ENCODE measurements at regions not wholly inside any gene's neighbourhood (a gene's known extent, or its start where the extent isn't known, plus 50 kb on each side); places are given as distances from the start of the nearest gene placed in this dataset.
"Not testable (repeated sequence)": the region's sequence is repeated elsewhere in the genome, so short reads cannot be mapped to it uniquely, and the experiment has no call there.

DNA sequence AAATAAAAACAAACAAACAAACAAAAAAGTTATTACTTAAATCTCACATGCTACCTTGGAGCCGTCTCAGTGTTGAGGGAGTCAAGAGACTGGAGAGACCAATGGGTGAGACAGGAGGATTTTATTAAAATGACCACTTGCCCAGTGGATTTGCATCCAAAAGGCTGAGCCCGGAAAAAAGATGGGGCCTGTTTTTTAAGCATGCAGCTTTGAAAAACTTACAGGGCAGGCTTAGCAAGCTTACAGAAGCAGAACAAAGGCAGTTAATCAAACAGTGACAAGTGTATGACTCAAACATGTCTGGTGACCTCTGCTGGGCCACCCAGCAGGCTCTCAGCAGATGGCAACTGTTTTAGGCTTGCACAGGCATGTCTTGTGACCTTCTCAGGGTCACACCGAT, 82.5 kb downstream of the POTEH start:
- not testable (repeated sequence) for DNase-seq (ENCODE audit: low read depth in 3 of 3)

DNA sequence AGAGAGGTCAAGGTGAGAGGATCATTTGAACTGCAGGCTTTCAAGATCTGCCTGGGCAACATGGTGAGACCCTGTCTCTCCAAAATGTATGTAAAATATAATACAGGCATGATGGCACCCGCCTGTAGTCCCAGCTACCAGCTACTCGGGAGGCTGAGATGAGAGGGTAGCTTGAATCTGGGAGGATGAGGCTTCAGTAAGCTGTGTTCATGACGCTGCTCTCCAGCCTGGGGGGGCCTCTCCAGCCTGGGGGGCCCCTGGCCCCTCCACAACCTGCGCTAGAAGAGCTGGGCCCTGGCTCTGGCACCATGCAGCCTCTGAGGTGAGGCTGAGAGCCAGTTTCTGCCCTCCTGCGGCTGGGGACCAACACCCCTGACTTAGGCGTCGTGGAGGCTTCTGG, 85.3 kb downstream of the POTEH start:
- not testable (repeated sequence) for DNase-seq (ENCODE audit: low read depth in 3 of 3)

DNA sequence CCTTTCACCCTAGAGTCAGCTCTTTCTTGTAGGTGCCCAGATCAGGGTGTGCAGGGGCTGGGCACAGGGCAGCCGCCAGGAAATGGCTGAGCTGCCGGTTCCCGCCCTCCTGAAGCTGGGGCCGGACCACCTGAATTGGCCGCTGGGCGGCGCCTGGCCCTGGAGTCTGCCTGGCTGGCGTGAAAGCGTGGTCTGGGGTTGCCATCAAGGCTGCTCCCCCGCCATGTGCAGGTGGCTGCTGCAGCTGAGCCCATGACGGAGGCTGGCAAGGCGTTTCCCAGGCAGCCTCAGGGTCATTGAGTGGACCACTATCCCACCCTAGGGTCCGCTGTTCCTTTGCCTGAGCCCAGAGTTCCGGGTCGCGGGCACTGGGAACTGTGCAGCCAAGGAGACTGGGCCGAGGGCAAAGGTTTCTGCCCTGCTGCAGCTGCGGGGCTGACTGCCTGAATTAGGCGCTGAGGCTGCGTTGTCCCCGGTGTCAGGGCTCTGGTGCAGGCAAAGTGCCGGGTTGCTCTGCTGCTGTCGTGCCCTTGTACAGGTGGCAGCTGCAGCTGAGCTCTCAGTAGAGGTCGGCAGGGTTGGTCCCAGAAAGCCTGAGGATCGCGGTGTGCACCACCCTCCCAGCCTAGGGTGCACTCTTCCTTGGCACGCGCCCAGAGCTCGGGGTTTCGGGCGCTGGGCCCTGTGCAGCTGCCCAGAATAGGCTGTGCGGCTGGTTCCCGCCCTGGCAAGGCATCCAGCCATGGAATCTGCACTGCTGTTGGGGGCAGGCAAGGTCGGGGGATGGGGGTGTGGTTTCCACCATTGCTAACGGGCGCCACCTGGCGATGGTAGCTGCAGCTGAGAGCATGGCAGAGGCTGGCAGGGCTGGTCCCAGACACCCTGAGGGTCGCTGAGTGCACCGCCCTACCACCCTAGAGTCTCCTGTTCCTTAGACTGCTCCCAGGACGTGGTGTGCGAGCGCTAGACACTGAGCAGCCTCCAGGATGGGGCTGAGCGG, 86.1 kb downstream of the POTEH start:
- not testable (repeated sequence) for DNase-seq (ENCODE audit: low read depth in 3 of 3)

DNA sequence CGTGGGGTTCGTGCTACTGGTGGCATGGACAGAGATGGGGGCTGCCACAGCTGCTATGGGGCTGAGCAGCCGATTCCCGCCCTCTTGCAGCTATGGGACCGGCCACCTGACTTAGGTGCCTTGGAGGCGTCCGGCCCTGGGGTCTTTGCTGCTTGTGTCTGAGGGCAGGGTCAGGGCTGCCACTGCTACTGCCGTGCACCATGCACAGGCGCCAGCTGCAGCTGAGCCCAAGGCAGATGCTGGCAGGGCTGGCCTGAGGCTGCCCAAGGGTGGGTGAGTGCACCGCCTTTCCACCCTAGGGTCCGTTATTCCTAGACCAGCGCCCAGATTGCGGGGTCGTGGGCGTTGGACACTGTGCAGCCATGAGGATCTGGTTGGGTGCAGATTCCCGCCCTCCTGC, 86.9 kb downstream of the POTEH start:
- not testable (repeated sequence) for DNase-seq (ENCODE audit: low read depth in 3 of 3)

DNA sequence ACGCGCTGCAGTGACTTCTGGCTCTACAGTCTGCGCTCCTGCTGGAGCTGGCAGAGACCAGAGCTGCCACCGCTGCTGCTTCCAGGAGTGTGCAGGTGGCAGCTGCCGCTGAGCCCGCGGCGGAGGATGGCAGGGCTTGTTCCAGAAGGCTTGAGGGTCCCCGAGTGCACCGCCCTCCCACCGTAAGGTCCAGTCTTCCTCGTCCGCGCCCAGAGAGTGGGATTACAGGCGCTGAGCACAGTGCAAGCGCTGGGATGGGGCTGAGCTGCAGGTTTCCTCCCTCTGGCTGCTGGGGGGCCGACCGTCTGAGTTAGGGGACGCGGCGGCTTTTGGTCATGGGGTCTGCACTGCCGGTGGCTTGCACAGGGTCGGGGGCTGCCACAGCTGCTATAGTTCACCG, 87.3 kb downstream of the POTEH start:
- not testable (repeated sequence) for DNase-seq (ENCODE audit: low read depth in 3 of 3)

DNA sequence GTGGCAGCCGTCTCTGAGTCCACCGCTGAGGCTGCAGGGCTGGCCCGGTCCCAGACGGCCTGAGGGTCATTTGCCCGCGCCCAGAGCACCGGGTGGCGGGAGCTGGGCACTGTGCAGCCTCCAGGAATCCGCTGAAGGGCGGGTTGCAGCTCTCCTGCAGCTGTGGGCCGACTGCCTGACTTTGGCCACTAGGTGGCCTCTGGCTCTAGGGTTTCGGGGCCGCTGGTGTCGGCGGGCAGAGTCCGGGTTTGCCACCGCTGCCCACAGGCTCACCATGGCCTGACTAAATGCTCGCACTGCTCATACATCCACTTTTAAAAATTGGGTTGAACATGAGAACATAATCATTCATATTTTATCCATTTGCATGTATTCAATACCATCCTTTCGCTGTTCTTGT, 87.7 kb downstream of the POTEH start:
- not testable (repeated sequence) for DNase-seq (ENCODE audit: low read depth in 3 of 3)

DNA sequence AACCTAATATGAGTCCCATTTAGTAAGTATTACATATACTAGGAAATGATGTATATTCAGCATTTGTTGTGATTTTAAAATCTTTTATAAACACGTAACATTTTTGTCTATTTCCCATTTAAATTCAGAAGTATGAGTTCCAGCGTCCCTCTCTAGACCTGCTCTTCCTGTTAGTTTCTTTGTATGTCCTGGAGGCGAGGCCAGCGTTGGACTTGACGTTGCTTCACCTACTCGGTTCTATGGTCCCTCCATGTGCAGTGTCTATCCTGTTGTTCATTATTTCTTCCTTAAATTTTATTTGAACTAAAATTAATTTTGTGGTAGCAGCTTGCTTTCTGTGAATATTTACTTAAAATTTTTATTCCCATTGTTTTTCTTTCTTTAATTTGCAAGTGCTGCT, 88.5 kb downstream of the POTEH start:
- DNase-seq (ENCODE audit: low read depth in 3 of 3) = not testable (repeated sequence)

DNA sequence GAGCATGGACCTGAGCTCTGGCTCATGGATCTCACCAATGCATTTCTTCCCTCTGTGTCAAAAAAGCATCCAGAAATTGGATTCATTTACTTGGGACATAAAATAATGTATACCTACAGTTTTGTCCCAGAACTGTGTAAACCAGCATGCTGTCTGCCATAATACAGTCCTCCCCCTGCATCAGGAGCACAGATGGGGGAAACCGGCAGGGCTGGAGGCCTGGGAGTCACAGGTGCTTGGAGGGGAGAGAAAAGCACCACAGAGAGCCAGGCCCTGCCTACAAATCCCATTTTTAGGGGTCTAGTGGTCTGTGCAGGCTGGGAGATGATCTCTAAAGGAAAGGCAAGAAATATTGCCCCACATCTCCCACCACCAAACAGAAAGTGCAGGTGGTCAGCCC, 91.8 kb downstream of the POTEH start:
- not testable (repeated sequence) for DNase-seq (ENCODE audit: low read depth in 3 of 3)

DNA sequence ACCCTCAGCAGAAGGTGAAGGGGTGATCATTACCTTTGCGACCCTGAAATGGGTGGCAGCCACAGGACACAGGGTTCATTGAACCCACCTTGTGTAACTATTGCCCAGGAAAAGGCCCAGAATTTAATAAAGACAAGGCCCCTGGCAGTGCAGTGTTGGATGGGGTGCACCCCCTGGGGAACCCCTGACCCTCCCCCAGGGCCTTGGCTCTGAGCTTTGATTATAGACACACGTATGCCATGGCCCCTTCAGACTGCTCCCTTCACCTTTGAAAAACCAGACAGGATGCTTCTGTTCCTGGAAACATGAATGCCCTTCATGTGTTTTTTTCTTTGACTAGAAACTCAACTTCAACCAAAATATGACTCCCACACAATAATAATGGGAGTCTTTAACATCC, 93.1 kb downstream of the POTEH start:
- not testable (repeated sequence) for DNase-seq (ENCODE audit: low read depth in 3 of 3)

DNA sequence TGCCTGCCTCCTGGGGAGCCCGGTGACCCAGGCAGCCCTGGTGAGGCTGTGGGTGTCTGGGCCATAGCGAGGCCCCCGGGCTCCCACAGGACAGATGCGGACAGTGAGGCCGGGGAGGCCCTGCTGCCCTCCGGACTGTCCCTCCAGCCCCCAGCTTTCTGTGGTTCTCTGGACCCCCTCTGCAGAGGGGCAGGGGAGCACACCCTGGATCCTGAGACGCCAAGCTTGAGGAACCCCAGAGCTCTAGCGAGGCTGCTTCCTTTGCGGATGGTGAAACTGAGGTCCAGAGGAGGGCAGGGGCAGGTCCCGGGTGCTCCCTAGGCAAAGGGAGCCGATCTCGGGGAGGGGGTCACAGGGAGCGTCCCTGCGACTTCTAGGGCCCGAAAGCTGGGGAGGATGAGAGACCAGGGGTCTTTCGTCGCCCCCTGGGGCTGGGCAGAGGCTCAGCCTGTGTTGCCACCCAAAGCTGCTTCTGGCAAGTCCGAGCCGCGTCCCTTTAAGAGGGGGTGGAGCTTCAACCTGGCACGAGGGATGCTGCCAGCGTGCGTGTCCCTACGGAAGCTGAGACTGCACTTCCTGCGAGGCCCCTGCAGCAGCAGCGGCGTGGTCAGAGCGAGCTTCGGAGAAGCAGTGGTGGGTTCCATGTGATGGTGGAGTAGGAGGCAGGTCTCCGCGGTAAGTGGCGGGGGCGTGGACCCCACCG, 94.7 kb downstream of the POTEH start:
- not testable (repeated sequence) for DNase-seq (ENCODE audit: low read depth in 3 of 3)

DNA sequence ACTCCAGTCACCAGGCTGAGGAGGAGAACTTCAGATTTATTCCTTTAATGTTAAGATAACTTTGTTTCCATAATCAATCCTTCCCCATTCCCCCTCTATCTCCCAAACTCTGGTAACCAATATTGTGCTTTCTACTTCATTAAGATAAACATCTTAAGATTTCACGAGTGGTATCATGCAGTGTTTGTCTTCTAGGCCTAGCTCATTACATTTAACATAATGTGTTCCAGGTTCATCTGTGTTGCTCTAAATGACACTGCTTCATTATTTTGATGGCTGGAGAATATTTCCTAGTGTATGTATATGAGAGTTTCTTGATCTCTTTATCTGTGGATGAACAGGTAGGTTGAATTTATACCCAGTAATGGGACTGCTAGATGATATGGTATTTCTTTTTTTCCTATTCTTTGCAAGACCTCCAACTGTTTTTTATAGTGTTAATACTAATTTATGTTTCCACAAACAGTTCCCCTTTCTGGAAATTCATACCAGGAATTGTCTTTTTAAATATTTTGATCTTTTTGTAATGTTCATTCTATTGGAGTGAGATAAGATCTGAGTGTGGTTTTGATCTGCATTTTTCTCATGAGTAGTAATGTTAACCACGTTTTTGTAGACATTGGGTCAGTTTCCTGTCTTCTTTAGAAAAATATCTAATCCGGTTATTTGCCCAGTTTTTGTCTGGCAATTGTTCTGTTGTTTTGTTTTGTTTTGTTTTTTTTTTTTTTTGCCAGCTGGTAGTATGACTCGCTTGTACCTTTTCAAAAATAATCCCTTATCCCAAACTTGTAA, 97.3 kb downstream of the POTEH start:
- DNase-seq (ENCODE audit: low read depth in 3 of 3) = not testable (repeated sequence)

DNA sequence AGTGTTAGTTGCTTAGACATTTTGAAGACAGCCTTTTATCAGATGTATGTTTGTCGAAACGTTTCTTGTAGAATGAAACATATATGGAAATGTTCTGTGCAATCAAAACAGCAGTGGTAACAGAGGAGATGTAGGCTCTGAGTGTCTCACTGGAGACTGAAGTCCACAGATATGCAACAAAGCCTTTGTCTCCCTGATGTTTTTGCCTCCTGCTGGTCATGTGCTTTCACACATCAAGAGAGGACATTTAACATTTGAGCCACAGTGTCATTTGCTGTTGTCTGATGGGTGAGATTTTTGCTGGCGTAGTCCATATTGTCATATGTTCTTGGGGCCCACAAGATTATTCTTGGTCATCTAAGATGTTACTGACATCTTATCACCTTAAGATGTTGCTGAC, 101.7 kb downstream of the POTEH start:
- not testable (repeated sequence) for DNase-seq (ENCODE audit: low read depth in 3 of 3)

DNA sequence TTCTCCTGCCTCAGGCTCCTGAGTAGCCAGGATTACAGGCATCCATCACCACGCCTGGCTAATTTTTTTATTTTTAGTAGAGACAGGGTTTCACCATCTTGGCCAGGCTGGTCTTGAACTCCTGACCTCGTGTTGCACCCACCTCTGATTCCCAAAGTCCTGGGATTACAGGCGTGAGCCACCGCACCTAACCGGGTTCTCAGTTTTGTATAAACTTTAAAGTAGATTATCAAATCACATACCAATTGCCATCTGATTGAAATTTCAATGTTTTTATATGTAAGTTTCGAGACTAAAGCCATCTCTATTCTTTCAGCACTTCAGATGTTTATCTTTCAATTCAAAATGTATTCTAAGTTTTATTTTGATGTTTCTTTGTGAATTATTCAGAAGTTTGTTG, 110.1 kb downstream of the POTEH start:
- DNase-seq (ENCODE audit: low read depth in 3 of 3) = not testable (repeated sequence)

DNA sequence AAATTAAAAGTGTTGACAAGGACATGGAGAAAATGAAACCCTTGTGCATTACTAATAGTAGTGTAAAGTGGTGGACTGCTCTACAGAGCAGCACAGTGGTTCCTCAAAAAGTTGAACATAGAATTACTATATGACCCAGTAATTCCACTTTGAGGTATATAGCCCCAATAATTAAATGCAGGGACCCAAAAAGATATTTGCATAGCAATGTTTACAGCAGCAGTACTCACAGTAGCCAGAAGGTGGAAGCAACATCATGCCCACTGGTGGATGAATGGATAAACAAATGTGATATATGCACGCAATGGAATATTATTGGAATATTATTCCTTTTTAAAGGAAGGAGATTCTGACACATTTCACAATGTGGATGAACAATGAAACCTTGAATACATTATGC, 121.3 kb downstream of the POTEH start:
- not testable (repeated sequence) for DNase-seq (ENCODE audit: low read depth in 3 of 3)

DNA sequence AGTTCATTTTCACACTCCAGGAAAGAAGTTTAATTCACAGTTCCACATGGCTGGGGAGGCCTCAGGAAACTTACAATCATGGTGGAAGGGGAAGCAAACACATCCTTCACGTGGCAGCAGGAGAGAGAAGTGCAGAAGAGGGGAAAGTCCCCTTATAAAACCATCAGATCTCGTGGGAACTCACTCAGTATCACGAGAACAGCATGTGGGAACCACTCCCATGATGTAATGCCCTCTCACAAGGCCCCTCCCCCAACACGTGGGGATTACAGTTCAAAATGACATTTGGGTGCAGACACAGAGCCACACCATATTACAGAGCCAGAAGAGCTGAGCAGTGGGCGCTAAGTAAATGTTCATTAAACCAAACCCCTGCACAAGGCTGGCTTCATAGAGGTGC, 126.0 kb downstream of the POTEH start:
- DNase-seq (ENCODE audit: low read depth in 3 of 3) = not testable (repeated sequence)

DNA sequence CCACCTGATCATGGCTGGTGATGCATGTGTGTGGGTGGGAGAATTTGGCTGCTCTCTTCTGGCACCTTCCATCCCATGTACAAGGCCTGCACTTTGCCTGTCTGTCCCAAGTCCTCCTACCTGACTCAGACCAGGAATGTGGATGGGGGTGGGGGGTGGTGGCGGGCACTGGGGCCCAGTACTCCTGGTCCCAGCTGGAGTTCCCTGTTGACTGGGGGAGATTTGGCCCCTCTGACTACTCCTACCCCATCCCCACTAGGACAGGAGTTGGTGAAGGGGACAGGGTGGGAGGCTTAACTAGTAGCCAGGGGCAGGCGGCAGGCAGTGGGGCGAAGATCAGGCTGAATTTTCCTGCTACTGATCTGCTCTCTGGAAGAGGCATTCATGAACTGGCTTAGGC, 126.6 kb downstream of the POTEH start:
- not testable (repeated sequence) for DNase-seq (ENCODE audit: low read depth in 3 of 3)

DNA sequence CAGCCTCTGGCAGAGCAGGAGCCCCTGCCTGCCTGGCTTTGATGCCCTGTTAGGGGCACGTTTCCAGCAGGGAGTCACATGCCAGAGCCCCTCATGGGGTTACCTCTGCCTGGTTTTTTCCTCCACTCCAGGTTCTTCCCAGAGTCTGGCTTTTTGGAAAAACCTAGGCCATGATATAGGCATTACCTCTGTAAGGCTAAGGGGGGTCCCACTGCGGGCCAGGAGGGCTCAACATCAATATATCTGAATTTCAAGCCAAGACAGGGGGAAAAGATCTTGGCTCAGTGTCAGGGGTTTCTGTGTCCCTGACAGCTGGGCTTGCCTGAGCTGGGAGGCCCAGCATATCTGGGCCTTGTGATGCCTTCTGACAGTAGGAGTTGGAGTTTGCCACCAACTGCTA, 127.4 kb downstream of the POTEH start:
- DNase-seq (ENCODE audit: low read depth in 3 of 3) = not testable (repeated sequence)

DNA sequence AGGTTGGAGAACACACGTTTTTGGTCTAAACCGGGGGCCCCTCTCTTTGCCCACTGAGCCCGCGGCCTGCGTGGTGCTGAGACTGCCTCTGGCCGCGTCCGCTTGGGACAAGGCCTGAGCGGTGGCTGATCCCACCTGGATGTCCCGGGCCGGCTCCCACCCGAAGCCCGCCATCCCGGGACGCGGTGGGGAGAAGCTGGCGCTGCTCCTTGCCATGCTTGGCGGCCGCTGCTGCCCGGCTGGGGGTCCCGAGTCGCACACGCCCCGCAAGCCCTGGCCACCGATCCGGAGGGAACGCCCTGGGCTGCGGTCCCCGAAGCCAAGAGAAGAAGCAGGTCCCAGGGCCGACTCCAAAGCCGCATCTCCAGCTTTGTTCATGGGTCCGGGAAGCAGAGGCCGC, 130.1 kb downstream of the POTEH start:
- not testable (repeated sequence) for DNase-seq (ENCODE audit: low read depth in 3 of 3)

DNA sequence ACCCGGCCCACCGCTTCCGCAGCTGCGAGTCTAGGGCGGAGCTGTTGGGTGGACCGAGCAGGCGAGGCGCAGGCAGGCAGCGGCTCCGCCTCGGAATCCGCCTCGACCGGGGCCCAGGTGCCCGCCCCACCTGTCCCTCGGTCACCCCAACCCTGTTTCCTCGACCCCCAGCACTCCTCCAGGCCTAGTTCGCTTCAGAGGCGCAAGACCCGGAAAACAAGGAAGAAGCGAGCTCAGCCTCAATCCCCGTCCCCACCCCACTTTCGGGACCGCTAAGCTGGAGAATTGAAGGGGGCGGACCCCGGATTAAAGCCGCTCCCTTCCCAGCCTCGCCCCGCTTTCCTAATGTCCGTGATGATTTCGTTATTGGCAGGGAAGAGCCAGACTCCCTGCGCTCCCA, 131.3 kb downstream of the POTEH start:
- not testable (repeated sequence) for DNase-seq (ENCODE audit: low read depth in 3 of 3)

DNA sequence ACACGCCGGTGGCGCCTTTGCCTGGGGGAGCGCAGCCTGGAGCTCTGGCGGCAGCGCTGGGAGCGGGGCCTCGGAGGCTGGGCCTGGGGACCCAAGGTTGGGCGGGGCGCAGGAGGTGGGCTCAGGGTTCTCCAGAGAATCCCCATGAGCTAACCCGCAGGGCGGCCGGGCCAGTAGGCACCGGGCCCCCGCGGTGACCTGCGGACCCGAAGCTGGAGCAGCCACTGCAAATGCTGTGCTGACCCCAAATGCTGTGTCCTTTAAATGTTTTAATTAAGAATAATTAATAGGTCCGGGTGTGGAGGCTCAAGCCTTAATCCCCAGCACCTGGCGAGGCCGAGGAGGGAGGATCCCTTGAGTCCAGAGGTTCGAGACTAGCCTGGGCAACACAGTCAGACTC, 132.2 kb downstream of the POTEH start:
- not testable (repeated sequence) for DNase-seq (ENCODE audit: low read depth in 3 of 3)

DNA sequence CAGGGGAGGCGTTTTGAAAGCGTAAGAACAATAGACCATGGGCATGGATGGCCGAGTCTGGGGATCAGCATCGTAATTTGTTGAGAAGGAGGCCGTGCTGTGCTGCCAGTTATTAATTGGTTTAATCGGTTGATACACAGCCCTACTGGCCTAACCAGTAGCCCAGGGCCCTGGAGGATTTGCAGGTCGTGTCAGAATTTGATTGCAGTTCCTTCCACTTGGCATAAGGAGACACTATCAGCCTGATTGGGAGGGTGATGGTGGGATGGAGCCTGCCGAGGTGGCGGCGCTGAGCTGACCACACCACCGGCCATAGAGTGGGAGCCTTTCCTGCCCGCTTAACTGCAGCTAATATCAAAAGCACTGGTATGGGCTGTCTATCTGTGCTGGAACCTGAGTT, 133.4 kb downstream of the POTEH start:
- not testable (repeated sequence) for DNase-seq (ENCODE audit: low read depth in 3 of 3)

DNA sequence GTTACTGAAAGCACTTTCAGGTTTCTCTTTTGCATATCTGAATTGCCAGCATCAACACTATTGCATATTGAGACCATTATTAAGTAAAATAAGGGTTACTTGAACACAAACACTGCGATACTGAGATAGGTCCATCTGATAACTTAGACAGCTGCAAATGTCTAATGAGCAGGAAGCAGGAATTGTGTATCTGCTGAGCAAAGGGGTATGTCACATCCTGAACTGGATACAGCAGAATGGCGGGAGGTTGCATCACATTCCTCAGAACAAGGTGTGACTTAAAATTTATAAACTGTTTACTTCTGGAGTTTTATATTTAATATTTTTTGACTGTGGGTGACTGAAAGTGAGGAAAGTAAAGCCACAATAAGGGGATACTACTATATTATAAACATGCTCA, 142.4 kb downstream of the POTEH start:
- DNase-seq (ENCODE audit: low read depth in 3 of 3) = not testable (repeated sequence)
